GM18951 (cell line): ENCODE measurements at regions not wholly inside any gene's neighbourhood (a gene's known extent, or its start where the extent isn't known, plus 50 kb on each side); places are given as distances from the start of the nearest gene placed in this dataset.

Experiments
- POLR2A ChIP-seq: IDR thresholded peaks from 4 replicates; pipeline ENCODE4 v1.6.1; 2011; ENCODE audit warnings: mild to moderate bottlenecking; ENCODE audit not compliant: insufficient read length, insufficient read depth; ENCODE audit errors: extremely low read depth
- in situ Hi-C: fragments of 300-500 bp; cut with MboI; formaldehyde crosslinking; loops from one replicate; pipeline ENCODE4 v1.12.0; 2022; ENCODE audit warnings: low sequenced_read_pairs, mixed read lengths, inconsistent platforms; ENCODE audit not compliant: unreplicated experiment

GRCh38 chr17:6893382-6894205 lies 62.1 kb upstream of the TEKT1 start:
- in situ Hi-C loops: no loop called here
- TF ChIP-seq POLR2A: no peak

DNA sequence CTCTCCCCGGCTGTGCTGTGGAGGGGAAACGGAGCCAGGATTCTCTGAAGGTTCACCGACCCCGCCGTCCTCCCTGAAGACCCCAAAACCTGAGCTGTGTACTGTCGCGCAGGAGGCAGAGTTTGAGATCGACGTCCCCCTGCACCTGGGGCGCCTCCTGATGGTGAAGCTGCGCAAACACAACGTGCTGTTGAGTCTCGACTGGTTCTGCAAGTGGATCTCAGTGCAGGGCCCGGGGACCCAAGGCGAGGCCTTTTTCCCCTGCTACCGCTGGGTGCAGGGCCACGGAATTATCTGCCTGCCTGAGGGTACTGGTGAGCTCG lies 62.6 kb upstream of the TEKT1 start:
- in situ Hi-C loops: no loop called here
- no peak for TF ChIP-seq POLR2A

DNA sequence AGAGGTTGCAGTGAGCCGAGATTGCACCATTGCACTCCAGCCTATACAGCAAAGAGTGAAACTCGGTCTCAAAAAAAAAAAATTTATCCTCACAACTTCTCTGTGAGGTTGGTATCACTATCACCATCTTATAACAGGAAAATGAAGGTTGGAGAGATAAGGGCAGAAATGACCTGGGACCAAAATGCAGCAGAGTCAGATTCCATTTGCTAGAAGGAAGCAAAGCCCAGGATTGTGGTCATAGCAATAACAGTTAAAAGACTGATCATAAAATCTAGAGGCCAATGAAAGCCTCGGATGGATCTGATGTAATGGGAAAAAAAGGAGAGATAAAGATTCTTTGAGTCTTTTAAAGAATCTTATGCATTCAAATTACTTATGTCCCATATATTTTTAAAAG lies 69.6 kb upstream of the TEKT1 start:
- no peak for TF ChIP-seq POLR2A

GRCh38 chr17:6903326-6903900 lies 71.9 kb upstream of the TEKT1 start:
- no peak for TF ChIP-seq POLR2A
- in situ Hi-C loops: no loop called here

More for the DNA sequence above, 69.6 kb upstream of the TEKT1 start:
- in situ Hi-C loops: no loop called here

- TF ChIP-seq POLR2A: no peak
- in situ Hi-C loops: no loop called here
Measured at GRCh38 chr17:6908807-6909206, 77.3 kb upstream of the TEKT1 start.

GRCh38 chr17:6910987-6911603 lies 79.6 kb upstream of the TEKT1 start:
- in situ Hi-C loops: loop anchor here (10.0 kb wide), 2 partner anchors 94 to 234 kb away; no protein-coding TSS in a partner anchor

DNA sequence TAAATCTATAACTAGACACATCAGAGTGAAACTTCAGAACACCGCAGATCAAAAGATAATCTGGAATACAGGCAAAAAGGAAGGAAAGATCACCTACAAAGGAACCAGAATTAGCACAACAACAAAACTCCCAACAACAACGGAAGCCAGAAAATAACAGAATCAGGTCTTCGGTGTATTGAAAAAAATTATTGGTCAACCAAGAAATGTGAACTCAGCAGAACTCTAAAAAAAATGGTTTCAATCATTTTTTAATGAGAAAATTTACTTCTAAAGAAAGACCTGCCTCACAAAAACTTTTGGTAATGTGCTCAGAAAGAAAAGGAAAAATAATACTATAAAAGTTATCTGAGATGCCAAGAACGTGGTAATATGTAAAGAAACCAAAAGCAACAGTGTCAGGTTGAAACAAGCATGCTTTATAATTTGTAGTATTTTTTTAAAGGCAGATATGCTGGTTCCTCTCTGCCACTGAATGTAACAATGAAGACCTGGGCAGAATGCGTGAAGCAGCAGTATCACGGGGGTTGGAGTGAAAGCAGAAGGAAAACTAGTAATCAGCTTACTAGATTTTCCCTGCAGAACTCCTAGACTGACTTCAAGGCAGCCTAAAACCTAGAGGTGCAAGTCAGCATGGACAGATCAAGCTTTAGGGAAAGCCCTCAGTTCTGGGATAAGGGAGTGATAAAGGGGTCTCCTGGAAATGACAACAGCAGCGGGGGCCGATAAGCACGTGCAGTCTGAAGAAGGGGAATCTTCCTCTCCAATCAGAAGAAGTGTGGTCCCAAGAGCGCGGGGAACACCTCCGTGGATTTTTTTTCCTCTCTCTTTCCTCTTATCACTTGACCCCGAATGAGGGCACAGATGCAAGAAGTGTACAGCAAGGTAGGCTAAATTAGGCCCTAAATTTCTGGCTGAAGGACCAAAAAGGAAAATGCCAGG lies 80.9 kb upstream of the TEKT1 start:
- in situ Hi-C loops: loop anchor here (10.0 kb wide), 2 partner anchors 92 to 232 kb away; no protein-coding TSS in a partner anchor
- TF ChIP-seq POLR2A: no peak

More at GRCh38 chr17:6910987-6911603, 79.6 kb upstream of the TEKT1 start:
- TF ChIP-seq POLR2A: no peak

- in situ Hi-C loops: loop anchor here (10.0 kb wide), 2 partner anchors 91 to 231 kb away; no protein-coding TSS in a partner anchor
- no peak for TF ChIP-seq POLR2A
Measured at GRCh38 chr17:6913608-6914443, 82.0 kb upstream of the ALOX12 start.

- in situ Hi-C loops: loop anchor here (10.0 kb wide), 2 partner anchors 90 to 230 kb away; no protein-coding TSS in a partner anchor
- TF ChIP-seq POLR2A: no peak
Measured at GRCh38 chr17:6914711-6915110, 81.1 kb upstream of the ALOX12 start.

DNA sequence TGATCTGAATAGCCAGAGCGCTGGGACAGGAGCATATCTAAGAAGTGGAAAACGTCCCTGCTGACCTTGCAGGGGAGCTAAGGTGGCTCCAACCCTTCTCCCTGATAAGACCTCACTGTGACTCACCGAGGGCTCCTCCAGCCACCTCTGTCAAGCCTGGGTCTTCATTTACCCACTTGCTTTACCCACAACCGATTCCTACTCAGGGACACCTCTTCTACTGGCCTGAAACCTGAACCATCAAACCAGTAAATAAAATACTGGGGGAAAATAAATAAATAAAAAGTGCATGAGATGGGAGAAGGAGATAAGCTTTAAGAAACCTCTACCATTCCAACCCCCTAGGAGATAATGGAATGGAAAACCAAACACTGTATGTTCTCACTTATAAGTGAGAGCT lies 80.2 kb upstream of the ALOX12 start:
- TF ChIP-seq POLR2A: no peak
- in situ Hi-C loops: loop anchor here (10.0 kb wide), 2 partner anchors 89 to 229 kb away; no protein-coding TSS in a partner anchor

DNA sequence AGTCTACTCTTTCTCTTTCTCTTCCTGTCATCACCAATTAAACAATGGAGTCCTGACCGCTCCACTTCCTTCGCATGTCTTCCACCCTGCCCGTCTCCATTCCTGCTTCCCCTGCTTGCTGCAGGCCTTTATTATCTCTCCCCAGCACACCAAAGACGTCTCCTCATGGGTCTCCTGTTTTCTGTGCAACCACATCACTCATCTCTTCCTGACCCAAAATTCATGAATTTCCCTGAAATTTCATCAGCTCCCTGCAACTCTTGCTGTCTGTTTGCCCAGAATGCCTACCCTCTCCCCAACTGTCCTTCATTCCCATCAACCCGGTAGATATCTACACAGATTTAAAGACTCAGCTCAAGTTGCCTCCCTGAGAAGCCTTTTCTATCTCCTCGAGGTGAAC lies 76.7 kb upstream of the ALOX12 start:
- no peak for TF ChIP-seq POLR2A
- in situ Hi-C loops: loop anchor here (10.0 kb wide), 2 partner anchors 86 to 226 kb away; no protein-coding TSS in a partner anchor

DNA sequence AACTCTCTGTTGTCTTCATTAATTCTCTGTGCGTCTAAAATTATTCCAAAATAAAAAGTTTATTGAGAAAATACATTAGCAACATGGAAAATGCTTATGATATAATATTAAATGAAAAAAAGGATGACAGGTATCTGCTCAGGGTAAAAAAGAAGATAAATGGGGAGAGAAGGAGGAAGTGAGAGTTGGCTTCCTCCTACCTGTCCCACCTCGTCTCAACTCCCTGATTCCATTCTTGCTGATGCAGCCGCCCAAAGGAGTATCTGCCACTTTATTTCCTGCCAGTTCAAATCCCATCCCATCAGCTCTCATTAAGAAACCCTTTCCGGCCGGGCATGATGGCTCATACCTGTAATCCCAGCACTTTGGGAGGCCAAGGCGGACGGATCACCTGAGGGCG lies 72.5 kb upstream of the ALOX12 start:
- in situ Hi-C loops: no loop called here
- TF ChIP-seq POLR2A: no peak

- in situ Hi-C loops: no loop called here
Measured at GRCh38 chr17:6924208-6924607, 71.6 kb upstream of the ALOX12 start.

More at GRCh38 chr17:6924208-6924607, 71.6 kb upstream of the ALOX12 start:
- no peak for TF ChIP-seq POLR2A
